Panc1 (cell line): ENCODE measurements at regions not wholly inside any gene's neighbourhood (a gene's known extent, or its start where the extent isn't known, plus 50 kb on each side); places are given as distances from the start of the nearest gene placed in this dataset.

Source experiments
- POLR2AphosphoS5 ChIP-seq: IDR thresholded peaks from 2 replicates; pipeline ENCODE4 v1.6.1; 2012; ENCODE audit warnings: mild to moderate bottlenecking, low read depth, low read length, moderate library complexity
- REST ChIP-seq, 2 experiments: IDR thresholded peaks; 2 replicates each; pipeline ENCODE4 v1.6.1; 2011 to 2012; ENCODE audit warnings: low read depth in 2 of 2, control low read depth in 1 of 2, low read length in 1 of 2, mild to moderate bottlenecking in 1 of 2, moderate library complexity in 1 of 2; ENCODE audit not compliant: insufficient read depth in 1 of 2
- SIN3A ChIP-seq: IDR thresholded peaks from 2 replicates; pipeline ENCODE4 v1.6.1; 2012; ENCODE audit warnings: low read depth, mild to moderate bottlenecking, low read length, moderate library complexity, borderline replicate concordance; ENCODE audit not compliant: insufficient read depth
- TCF7L2 ChIP-seq: IDR thresholded peaks from 2 replicates; pipeline ENCODE4 v1.6.1; 2011; ENCODE audit warnings: mild to moderate bottlenecking, low read depth, low read length, inconsistent platforms
- TF ChIP-seq, protein P1 (sequence below): fragments of 450-650 bp; IDR thresholded peaks from 2 replicates; pipeline ENCODE4 v1.5.1; 2017; ENCODE audit warnings: mild to moderate bottlenecking

GRCh38 chr12:127538316-127538715 is 728.7 kb upstream of the TMEM132C start:
- TF ChIP-seq, protein P1, sequence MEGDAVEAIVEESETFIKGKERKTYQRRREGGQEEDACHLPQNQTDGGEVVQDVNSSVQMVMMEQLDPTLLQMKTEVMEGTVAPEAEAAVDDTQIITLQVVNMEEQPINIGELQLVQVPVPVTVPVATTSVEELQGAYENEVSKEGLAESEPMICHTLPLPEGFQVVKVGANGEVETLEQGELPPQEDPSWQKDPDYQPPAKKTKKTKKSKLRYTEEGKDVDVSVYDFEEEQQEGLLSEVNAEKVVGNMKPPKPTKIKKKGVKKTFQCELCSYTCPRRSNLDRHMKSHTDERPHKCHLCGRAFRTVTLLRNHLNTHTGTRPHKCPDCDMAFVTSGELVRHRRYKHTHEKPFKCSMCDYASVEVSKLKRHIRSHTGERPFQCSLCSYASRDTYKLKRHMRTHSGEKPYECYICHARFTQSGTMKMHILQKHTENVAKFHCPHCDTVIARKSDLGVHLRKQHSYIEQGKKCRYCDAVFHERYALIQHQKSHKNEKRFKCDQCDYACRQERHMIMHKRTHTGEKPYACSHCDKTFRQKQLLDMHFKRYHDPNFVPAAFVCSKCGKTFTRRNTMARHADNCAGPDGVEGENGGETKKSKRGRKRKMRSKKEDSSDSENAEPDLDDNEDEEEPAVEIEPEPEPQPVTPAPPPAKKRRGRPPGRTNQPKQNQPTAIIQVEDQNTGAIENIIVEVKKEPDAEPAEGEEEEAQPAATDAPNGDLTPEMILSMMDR = no peak
- TF ChIP-seq TCF7L2 = no peak
- TF ChIP-seq REST (IDR thresholded peaks at IDR 0.05; ENCODE audit: insufficient read depth in 1 of 2, low read depth in 2 of 2, low read length in 1 of 2) = no peak
- no peak for TF ChIP-seq POLR2AphosphoS5
- TF ChIP-seq SIN3A = no peak
